Left ventricle myocardium inferior (tissue), 1 donor: ENCODE measurements at regions not wholly inside any gene's neighbourhood (a gene's known extent, or its start where the extent isn't known, plus 50 kb on each side); places are given as distances from the start of the nearest gene placed in this dataset.

ENCODE experiments used
- DNase-seq: peaks from one replicate; pipeline ENCODE4 v3.0.0-alpha.2; 2020
- H3K27ac ChIP-seq: fragments of 200-600 bp; replicated peaks from 2 replicates; pipeline ENCODE4 v1.8.0; 2021
- H3K27me3 ChIP-seq: fragments of 200-600 bp; 2 replicates; pipeline ENCODE4 v1.8.0; 2021; ENCODE audit warnings: low read depth
- H3K36me3 ChIP-seq: fragments of 200-600 bp; 2 replicates; pipeline ENCODE4 v1.8.0; 2021
- H3K4me1 ChIP-seq: fragments of 200-600 bp; 2 replicates; pipeline ENCODE4 v1.8.0; 2021
- H3K4me3 ChIP-seq: fragments of 200-600 bp; 2 replicates; pipeline ENCODE4 v1.8.0; 2021; ENCODE audit warnings: mild to moderate bottlenecking, moderate library complexity
- H3K9me3 ChIP-seq: fragments of 200-600 bp; replicated peaks from 2 replicates; pipeline ENCODE4 v1.8.0; 2021
- intact Hi-C: fragments of 100-400 bp; cut with micrococcal nuclease; formaldehyde crosslinking; loops from one replicate; pipeline ENCODE4 v1.11.0; 2022
- TF ChIP-seq, protein P1 (sequence below): fragments of 200-600 bp; IDR thresholded peaks from 2 replicates; pipeline ENCODE4 v1.8.0; 2021; ENCODE audit warnings: antibody characterized with exemption, mild to moderate bottlenecking, borderline replicate concordance
- donor health status: DM: no; HTN: yes; CAD: no; lungs with severe emphysema.

DNA sequence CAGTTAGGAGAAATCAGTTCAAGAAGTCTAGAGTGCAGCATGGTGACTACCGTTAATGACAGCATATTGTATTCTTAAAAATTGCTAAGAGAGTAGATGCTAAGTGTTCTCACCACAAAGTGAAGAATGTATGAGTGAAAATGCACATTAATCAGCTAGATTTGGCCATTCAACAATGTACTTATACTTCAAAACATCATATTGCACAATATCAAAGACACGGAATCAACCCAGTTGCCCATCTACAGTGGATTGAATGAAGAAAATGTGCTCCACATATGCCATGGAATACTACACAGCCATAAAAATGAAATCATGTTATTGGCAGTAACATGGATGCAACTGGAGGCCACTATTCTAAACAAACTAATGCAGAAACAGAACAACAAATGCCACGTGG, 119.9 kb upstream of the NDN start:
- intact Hi-C loops = no loop called here
- TF ChIP-seq, protein P1, sequence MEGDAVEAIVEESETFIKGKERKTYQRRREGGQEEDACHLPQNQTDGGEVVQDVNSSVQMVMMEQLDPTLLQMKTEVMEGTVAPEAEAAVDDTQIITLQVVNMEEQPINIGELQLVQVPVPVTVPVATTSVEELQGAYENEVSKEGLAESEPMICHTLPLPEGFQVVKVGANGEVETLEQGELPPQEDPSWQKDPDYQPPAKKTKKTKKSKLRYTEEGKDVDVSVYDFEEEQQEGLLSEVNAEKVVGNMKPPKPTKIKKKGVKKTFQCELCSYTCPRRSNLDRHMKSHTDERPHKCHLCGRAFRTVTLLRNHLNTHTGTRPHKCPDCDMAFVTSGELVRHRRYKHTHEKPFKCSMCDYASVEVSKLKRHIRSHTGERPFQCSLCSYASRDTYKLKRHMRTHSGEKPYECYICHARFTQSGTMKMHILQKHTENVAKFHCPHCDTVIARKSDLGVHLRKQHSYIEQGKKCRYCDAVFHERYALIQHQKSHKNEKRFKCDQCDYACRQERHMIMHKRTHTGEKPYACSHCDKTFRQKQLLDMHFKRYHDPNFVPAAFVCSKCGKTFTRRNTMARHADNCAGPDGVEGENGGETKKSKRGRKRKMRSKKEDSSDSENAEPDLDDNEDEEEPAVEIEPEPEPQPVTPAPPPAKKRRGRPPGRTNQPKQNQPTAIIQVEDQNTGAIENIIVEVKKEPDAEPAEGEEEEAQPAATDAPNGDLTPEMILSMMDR = no peak
- no peaks in the 10 kb centered on the region for H3K4me1 ChIP-seq
- no peak overlapping the region for H3K4me3 ChIP-seq
- no peaks in the 10 kb centered on the region for H3K36me3 ChIP-seq
- H3K27ac ChIP-seq = no peak overlapping the region
- no peaks in the 10 kb centered on the region for H3K9me3 ChIP-seq
- H3K27me3 ChIP-seq = no peaks in the 10 kb centered on the region
- DNase-seq = no peak

DNA sequence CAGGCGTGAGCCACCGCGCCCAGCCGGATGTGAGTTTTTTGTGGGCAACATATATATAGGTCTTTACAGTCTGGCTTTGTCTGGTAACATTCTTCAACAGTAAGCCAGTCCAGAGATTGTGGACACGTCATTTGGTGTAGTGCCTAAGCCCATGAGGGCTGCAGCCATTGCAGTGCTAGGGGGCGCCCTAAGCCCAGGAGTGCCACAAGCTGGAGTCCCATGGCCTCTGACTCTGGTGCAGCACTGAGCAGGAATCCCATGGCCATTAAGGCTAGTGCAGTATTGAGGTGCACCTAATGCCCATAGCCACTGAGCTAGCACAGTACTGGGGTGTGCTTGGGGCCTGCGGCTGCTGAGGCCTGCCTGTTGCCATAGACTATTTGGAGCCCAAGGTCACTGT, 136.4 kb upstream of the NDN start:
- TF ChIP-seq, protein P1 = no peak
- intact Hi-C loops = no loop called here
- H3K4me3 ChIP-seq = no peak overlapping the region

DNA sequence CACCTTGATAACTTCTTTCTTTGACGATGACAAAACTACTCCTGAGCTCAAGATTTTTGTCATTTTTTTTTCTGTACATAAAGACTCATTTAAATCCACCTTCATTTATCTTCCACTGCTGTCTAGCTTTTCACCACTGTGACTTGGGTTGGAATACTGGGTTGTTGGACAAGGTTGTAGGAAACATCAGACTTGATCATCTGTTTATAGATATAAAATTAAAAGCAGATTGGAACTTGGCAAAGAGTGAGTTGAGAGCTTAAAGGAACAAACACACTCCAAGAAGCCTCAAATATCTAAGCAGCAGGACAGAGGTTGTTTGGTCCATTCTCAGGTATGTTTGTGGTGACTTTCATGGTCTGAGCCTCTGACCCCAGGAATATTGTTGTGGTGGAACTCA, 141.7 kb upstream of the NDN start:
- TF ChIP-seq, protein P1 = no peak
- no peak overlapping the region for H3K27ac ChIP-seq
- intact Hi-C loops = no loop called here
- H3K36me3 ChIP-seq = no peaks in the 10 kb centered on the region
- H3K4me3 ChIP-seq = no peak overlapping the region
- H3K4me1 ChIP-seq = no peaks in the 10 kb centered on the region
- no peak for DNase-seq
- H3K9me3 ChIP-seq = peaks cover 3% of the 10 kb centered on the region
- H3K27me3 ChIP-seq = no peaks in the 10 kb centered on the region

More for the DNA sequence above, 136.4 kb upstream of the NDN start:
- Histone ChIP-seq H3K36me3 (no peaks in the 10 kb centered on the region), H3K27me3 (no peaks in the 10 kb centered on the region), H3K4me1 (no peaks in the 10 kb centered on the region), H3K9me3 (peaks cover 18% of the 10 kb centered on the region), H3K27ac (no peak overlapping the region)
- no peak for DNase-seq

DNA sequence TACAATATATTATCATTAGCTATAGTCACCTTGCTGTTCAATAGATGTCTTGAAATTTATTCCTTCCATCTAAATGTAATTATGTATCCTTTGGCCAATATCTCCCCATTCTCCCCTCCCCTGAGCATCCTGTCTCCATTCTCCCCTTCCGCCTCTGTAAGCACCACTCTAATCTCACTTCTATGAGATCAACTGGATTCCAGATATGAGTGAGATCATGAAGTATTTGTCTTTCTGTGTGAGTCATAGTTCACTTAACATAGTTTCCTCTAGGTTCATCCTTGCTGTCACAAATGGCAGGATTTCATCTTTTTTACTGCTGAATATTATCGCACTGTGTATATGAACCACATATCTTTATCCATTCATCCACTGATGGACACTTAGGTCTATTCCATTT, 148.8 kb upstream of the NDN start:
- no peak overlapping the region for H3K4me3 ChIP-seq
- intact Hi-C loops = no loop called here
- no peaks in the 10 kb centered on the region for H3K27me3 ChIP-seq
- no peak overlapping the region for H3K27ac ChIP-seq
- TF ChIP-seq, protein P1 = no peak
- no peaks in the 10 kb centered on the region for H3K4me1 ChIP-seq
- H3K36me3 ChIP-seq = no peaks in the 10 kb centered on the region
- H3K9me3 ChIP-seq = no peaks in the 10 kb centered on the region
- DNase-seq = no peak

- H3K4me3 ChIP-seq = no peak overlapping the region
- peaks cover 15% of the 10 kb centered on the region for H3K9me3 ChIP-seq
- no peak overlapping the region for H3K27ac ChIP-seq
- no peak for DNase-seq
- TF ChIP-seq, protein P1 = no peak
- H3K36me3 ChIP-seq = no peaks in the 10 kb centered on the region
- intact Hi-C loops = no loop called here
- no peaks in the 10 kb centered on the region for H3K27me3 ChIP-seq
- H3K4me1 ChIP-seq = no peaks in the 10 kb centered on the region
Measured at GRCh38 chr15:23839893-23840474, 152.9 kb upstream of the NDN start.
